ENCODE measurements at regions not wholly inside any gene's neighbourhood (a gene's known extent, or its start where the extent isn't known, plus 50 kb on each side); places are given as distances from the start of the nearest gene placed in this dataset.
"Not testable (repeated sequence)": the region's sequence is repeated elsewhere in the genome, so short reads cannot be mapped to it uniquely, and the experiment has no call there.

DNA sequence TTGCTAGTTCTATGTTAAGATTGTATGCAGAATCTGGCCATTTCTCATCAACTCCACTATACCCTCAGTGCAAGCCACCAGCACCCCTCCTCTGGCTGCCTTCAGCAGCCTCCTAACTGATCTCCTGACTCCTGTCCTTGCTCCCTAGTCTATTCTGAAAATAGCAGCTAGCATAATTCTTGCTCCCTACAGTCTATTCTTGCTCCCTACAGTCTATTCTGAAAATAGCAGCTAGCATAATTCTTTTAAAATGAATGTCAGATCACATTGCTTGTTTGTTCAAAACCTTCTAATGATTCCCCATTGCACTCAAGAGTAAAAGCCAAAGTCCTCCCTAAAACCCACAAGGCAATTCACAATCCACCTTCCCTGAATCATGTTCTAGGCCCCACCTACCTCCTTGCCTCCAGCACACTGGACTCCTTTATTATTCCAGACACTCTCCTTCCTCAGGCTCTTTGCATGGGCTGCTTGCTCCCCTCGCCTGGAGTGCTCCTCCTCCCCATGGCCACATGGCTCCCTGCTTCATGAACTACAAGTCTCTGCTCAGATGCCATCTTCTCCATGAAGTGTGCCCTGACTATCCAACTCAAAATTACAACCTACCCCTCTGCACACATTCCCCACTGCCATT lies 164.2 kb upstream of the TNFAIP3 start:
- no peak for DNase-seq (ENCODE audit: low spot score)
- intact Hi-C loops (cut with DNase I): loop anchor here (10.0 kb wide), 1 partner anchor 402 kb away; the partner anchor contains the start of gene PERP

DNA sequence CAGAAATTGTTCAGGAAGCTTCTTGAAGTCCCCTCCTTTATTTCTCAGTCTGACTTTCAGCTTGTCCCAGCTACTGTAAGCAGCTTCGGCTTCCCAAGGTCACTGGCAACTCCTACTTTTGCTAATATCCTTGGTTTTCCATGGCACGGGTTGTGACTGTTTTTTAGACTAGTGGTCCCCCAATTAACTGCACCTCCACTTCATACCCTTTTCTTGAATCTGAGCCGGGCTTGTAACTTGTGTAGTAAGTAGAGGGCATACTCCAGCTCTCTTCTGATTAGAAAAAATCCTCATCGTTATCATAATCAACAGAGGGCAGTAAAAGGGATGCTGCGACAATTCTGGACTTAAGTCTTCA lies 162.3 kb upstream of the TNFAIP3 start:
- intact Hi-C loops (cut with DNase I): loop anchor here (5.0 to 10.0 kb wide), 2 partner anchors 298 to 400 kb away; partner anchors contain the start of gene PERP
- no peak for DNase-seq (ENCODE audit: low spot score)

DNA sequence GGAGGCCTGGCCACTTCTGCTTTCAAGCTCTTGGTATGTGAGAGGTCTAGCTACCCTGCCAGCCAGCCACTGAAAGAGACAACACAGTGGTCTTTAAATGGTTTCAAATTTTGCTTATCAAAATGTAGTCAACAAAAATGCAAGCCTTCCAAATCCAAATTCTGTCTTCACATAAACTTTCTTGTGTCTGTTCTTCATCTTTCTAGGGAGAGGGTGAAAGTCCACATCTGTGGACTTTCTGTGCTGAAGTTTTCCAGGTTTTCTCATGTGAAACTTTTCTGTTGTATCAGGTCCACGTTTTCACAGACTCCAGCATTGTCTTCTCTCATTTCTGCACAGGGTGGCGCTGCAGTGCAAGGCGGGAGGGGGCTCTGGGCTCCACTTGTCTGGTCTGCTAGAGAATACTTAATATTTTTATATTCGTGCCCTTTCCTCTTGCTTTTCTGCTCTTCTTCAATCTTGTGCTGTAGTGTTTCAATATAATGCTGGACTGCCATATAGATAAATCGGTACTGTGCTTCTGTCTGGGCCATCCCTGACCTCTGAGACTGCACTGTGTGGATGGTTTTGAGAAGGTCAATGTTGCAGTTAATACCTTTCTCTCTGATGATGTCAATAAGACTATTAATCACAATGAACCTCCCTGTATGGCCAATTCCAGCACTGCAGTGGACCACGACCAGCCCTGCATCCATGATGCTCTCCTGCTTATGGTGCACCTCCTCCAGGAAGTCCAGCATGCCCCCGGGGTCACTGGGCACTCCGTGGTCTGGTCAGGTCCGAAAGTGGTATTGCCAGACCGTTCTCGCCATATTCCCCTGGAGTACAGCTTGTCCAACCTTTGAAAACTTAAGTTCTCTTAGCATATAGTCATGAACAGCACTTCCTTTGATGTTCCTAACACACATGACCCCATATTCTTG lies 161.6 kb upstream of the TNFAIP3 start:
- intact Hi-C loops (cut with DNase I): loop anchor here (5.0 to 10.0 kb wide), 2 partner anchors 297 to 399 kb away; partner anchors contain the start of gene PERP
- DNase-seq (ENCODE audit: low spot score): peak; percentile 82

DNA sequence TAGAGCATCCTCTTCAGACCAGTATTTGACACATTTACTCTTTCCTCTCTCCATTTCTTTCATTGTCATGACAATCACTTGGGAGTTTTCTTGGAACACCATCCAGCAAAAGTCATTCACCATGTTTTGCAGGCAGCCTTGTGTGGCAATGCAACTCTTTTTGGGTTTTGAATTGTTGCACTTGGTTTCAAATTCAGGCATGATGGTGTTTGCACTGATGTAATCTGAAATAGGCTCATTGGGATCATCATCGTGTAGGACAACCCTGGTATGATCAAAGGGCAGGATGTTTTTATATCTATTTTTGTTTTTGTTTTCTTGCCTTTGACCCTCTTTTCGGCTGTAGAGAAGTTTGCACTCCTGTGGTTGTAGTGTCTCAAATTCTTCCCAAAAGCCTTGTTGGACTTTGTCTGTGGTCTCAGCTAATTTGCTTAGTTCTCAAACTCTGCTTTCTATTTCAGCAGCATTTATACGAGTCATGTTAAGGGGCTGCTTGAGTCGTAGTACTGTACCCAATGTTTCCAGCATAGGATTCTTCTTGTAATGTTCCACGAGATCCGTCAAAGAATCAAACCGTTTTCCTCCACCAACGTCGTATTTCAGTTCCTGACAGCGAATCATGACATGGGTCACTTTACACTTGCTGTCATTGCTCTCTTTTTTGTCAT lies 160.8 kb upstream of the TNFAIP3 start:
- DNase-seq (ENCODE audit: low spot score): no peak
- intact Hi-C loops (cut with DNase I): loop anchor here (5.0 to 10.0 kb wide), 2 partner anchors 296 to 399 kb away; partner anchors contain the start of gene PERP

DNA sequence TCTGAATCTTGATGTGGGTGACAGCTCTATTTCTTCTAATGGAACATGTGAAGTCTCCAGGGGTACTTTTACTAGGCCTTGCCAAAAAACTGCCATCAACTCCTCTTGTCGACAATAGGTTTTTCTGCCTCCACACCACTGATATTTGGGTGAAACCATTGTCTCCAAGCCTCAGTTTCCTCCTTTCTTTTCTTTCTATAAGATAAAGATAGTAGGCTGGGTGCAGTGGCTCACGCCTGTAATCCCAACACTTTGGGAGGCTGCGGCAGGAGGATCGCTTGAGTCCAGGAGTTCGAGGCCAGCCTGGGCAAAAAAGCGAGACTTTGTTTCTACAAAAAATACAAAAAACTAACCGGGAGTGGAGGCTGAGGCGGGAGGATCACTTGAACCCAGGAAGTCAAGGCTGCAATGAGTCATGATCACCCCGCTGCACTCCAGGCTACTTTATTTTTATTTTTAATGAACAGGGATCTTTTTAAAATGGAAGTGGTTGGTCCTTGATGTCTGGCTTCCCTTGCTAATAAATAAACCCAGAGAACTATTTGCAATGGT lies 159.9 kb upstream of the TNFAIP3 start:
- DNase-seq (ENCODE audit: low spot score): no peak
- intact Hi-C loops (cut with DNase I): loop anchor here (1.0 to 10.0 kb wide), 3 partner anchors 160 to 398 kb away; partner anchors contain the start of genes PERP and TNFAIP3

DNA sequence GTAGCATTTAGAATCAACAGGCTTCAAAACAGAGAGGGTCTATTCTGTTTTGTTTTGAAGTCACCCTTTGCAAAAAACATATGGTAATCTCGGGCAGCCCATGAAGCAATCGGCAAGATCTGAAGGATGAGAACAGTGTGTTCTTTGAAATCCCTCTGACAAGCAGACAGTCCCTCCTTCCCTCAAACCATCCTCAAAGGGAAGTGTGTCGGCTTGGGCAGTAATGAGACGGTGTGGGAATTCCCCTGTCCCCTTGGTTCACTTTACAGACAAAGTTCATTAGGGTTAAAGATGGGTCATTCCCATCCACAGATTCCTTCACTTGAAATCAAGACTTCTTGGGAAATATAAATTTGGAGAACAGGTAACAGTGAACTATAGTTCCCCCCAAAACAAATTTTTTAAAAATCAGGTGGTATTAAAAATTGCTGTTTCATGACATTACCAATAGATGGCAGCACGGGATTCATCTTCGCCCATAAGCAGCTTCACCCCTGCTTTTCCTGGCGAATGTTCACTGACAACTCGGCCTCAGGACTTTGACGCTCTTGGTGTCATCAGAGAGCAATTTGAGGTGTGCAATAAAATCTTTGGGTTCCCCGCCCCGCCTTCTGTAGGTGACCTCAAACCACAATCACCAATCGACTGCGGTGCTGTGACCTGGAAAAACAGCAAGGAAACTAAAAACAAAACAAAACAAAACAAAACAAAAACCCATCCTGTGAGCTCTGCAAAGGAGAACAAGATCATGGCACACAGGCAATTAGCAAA lies 159.3 kb upstream of the TNFAIP3 start:
- no peak for DNase-seq (ENCODE audit: low spot score)
- intact Hi-C loops (cut with DNase I): loop anchor here (1.0 to 10.0 kb wide), 4 partner anchors 160 to 397 kb away; partner anchors contain the start of genes PERP and TNFAIP3

DNA sequence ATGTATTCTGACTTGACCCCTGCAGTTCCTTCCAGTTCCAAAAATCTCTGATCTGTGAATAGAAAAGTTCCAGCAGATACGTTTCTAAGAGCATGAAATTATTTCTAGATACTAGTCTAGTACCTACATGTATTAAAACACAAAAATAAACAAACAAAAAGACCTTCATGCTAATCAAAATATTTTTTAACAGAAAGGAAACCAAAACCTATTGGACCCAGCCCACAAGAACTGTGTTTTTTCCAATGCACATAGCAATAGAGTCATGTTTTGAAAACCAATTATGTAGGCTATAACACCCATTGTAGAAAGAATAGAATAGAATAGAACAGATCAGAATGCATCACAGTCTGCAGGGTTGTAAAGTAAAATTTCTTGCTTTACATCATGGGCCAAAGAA lies 158.6 kb upstream of the TNFAIP3 start:
- DNase-seq (ENCODE audit: low spot score): no peak
- intact Hi-C loops (cut with DNase I): loop anchor here (2.0 to 10.0 kb wide), 3 partner anchors 236 to 396 kb away; partner anchors contain the start of gene PERP

DNA sequence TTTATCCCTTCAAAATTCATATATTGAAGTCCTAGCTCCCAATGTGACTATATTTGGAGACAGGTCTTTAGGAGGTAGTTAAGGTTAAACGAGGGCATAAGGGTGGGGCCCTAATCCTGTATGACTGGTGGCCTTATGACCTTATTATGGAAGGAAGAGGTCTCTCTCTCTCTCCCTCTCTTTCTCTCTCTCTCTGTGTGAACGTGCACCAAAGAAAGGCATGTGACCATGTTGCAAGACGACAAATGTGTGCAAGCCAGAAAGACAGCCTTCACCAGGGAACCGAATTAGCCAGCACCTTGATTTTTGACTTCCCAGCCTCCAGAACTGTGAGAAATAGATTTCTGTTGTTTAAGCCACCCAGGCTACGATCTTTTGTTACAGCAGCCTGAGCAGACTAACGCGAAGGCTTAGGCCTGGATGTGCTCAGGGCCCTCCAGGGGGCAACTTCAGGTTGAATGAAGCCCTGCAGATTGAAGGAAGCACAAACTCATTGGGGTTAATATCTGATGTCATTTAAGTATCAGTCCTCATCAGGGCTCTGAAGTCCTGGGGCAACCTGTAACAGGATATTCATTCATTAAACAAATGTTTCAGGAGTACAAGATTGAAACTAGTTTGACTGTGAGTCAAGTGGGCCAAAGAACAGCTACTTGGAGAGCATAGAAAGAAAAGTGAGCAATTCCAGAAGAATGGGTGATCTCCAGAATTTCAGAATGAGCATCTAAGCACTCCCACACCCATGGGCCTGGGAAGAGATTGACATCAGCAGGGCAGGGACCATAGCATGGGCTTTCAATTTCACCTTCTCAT lies 157.4 kb upstream of the TNFAIP3 start:
- no peak for DNase-seq (ENCODE audit: low spot score)
- intact Hi-C loops (cut with DNase I): loop anchor here (2.0 to 10.0 kb wide), 3 partner anchors 235 to 395 kb away; partner anchors contain the start of gene PERP

DNA sequence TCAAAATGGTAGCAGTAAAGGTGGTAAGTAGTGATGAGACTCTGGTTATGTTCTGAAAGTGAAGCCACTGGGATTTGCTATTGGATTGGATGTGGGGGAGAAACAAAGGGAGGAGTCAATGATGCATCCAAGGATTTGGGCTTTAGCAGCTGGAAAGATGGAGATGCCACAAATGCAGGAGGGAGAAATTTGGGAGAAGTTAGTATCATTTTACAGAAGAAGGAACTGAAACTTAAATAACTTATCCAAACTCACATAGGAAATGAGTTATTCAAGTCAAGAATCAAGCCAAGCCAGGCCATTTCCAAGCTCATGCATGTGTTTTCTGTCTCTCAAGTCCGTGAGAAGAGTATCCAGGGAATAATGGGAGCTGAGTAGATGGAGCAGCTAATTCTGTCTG lies 155.1 kb upstream of the TNFAIP3 start:
- intact Hi-C loops (cut with DNase I): no loop called here
- no peak for DNase-seq (ENCODE audit: low spot score)

DNA sequence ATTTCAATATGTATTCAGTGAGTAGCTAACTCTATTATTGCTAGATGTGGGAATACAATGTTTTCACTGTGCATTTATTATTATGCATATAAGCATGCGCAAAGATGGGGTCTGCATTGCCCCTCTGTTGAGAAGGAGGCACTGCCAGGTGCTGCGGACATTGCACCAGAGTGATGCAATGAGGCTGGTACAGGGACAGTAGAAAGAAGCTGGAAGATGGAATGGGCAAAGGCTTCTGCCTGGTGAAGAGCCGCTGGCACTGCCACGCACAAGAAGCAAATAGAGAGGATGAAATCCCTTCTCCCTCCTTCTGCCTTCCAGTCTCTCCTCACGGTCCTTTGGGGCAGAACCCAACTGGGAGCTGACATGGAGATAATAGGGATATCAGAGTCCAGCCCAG lies 154.5 kb upstream of the TNFAIP3 start:
- intact Hi-C loops (cut with DNase I): no loop called here
- DNase-seq (ENCODE audit: low spot score): no peak

DNA sequence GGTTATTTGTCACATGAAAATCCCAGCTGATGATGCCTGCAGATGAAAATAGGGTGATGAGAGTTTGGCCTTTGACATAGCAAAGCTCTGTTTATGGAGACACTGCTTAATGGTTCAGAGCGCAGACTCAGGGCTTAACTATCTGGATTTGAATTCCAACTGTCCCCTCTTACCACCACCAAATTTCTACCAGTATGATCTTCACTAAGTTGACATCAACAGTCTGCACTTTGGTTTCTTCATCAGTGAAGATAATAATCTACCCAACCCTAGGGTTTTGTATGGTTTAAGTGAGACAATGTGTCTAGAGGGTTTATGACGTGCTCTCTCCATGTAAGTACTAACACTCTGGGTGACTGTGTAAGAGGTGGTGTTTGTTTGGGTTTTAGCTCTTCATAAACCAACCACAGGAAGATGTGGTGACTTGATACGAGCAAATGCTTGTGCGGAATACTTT lies 151.4 kb upstream of the TNFAIP3 start:
- intact Hi-C loops (cut with DNase I): no loop called here

DNA sequence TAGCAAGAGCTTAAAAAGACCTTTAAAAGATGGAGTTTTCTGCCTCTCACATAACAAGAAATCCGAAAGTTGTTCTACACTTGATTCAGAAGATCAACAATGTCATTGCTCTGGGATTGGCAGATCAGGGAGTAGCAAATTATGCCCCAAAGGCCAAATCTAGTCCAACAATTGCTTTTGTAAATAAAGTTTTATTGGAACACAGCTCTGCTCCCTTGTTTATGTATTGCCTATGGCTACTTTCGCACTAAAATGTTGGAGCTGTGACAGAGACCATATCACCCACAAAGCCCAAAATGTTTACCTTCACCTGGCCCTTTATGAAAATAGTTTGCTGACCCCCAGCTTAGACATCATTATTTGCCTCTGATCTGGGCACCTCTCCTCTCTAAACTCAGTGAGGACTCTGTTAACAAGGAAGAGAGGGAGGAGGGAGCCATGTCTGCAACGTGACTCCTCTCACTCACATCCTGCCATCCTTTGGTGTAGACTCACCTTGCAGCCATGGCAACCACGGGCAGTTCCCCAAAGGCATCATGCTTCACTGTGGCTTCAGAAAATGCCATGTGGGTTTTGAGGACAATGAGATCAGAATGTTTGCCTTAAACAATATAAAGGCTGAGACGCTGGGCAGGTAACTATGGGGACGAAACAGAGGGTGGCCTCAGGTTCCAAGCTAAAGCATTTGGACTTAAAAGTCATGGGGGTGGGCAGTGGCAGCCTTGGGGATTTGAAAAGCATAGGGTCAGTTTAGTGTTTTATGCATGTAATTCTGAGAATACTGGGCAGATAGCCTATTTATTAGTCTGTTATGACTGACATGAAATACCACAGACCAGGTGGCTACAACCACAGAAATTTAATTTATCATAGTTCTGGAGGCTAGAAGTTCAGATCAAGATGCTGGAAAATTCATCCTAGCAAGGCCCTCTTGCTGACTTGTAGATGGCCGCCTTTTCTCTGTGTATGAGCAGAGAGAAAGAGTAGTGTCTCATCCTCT lies 149.7 kb upstream of the TNFAIP3 start:
- intact Hi-C loops (cut with DNase I): no loop called here

More for the DNA sequence above, 151.4 kb upstream of the TNFAIP3 start:
- DNase-seq (ENCODE audit: low spot score): no peak

DNA sequence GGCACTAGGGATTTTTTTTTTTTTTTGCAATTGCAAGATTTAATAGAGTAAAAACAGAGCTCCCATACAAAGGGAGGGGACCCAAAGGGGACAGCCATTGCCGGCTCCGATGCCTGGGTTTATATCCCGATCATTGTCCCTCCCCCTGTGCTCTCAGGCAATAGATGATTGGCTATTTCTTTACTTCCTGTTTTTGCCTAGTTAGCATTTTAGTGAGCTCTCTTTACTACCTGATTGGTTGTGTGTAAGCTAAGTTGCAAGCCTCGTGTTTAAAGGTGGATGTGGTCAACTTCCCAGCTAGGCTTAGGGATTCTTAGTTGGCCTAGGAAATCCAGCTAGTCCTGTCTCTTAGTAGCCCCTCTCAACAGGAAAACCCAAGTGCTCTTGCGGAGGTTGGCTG lies 148.2 kb upstream of the TNFAIP3 start:
- intact Hi-C loops (cut with DNase I): not testable (repeated sequence)

More for the DNA sequence above, 149.7 kb upstream of the TNFAIP3 start:
- DNase-seq (ENCODE audit: low spot score): no peak

DNA sequence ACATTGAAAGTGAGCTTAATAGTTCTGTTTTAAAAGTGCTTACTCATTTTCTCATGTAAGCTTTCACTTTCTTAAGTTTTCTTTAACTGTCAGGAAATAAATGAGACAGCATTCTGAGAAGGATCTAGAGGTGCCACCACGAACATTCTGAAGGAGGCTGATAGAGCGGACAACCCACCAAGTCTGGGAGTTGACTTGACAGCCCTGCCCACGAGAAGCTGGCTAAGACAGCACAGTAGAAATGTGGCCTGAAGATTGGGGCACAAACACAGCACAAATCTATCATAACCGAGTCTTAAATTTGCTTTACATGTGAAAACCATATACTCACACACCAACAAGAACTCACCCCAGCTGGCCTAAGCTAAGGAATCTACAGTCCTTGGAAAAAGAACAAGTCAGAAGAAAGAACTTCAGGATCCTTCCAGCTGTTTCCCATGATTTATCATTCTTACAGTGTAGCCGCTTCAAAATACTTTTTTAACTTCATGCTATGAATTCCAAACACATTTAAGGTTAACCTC lies 144.2 kb upstream of the TNFAIP3 start:
- DNase-seq (ENCODE audit: low spot score): no peak
- intact Hi-C loops (cut with DNase I): no loop called here

More for the DNA sequence above, 148.2 kb upstream of the TNFAIP3 start:
- DNase-seq (ENCODE audit: low spot score): not testable (repeated sequence)

DNA sequence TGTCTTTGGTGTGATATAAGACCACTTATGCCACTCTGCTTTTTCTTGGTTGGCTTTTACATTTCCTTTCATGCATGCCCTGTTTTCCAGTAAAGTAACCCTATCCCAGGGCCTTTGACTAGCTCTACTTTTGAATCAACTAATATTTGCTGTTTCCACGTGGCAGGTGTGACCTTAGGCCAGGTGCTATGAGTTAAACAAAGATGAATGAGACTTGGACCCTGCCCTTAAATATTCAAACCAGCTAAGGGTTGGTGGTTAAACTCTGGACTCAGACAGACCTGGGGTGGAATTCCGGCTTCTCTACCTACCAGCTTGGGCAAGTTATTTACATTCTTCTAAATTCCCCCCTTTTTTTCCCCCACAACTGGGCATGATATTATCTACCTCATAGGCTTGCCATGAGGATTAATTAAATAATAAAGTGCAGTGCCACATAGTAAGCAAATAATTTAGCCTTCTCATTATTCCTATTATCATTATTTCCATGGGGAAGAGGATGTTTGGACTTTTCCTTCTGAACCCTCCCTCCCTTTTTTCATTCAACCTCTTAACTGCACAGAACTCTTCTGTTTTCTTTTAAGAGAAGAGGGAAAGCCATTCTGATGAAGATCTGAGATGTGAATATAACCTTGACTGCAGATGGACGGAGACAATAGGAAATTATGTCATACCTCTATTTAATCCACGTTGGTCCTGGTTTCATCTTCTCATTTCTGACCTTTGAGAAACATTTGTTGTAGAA lies 143.6 kb upstream of the TNFAIP3 start:
- intact Hi-C loops (cut with DNase I): no loop called here
- DNase-seq (ENCODE audit: low spot score): no peak

DNA sequence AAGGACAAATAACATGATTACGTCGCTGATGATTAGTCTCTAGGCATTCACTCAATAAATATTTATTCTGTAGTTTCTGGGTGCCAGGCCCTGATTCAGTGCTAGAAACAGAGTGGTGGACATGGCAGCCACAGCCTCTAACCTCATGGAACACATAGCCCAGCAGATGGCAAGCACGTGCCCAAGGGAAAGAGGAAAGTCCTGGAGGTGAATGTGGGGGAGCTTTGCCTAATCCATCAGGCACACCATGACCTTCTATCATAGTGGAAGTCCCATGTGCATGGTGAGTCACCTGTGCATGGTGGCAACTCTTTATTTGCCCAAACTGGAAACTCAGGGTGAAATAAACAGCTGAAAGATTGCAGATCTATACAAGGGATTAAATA lies 143.0 kb upstream of the TNFAIP3 start:
- DNase-seq (ENCODE audit: low spot score): no peak
- intact Hi-C loops (cut with DNase I): no loop called here
